ENCODE measurements at regions not wholly inside any gene's neighbourhood (a gene's known extent, or its start where the extent isn't known, plus 50 kb on each side); places are given as distances from the start of the nearest gene placed in this dataset.

- no peak overlapping the region for H3K4me3 ChIP-seq (ENCODE audit: low read depth, low read length)
- no peak for TF ChIP-seq CTCF (IDR thresholded peaks at IDR 0.05; ENCODE audit: low read depth, low read length)
- H3K36me3 ChIP-seq = no peaks in the 10 kb centered on the region
- no peaks in the 10 kb centered on the region for H3K27me3 ChIP-seq (ENCODE audit: insufficient read depth, low read depth, severe bottlenecking)
- H3K27ac ChIP-seq = no peak overlapping the region
- H3K9me3 ChIP-seq (ENCODE audit: severe bottlenecking) = no peaks in the 10 kb centered on the region
- no peak for DNase-seq
Observed at GRCh38 chr5:126248611-126249010, 174.6 kb upstream of the GRAMD2B start.

- H3K27ac ChIP-seq = no peak overlapping the region
- no peak for DNase-seq
- no peak for TF ChIP-seq CTCF (IDR thresholded peaks at IDR 0.05; ENCODE audit: low read depth, low read length)
- no peaks in the 10 kb centered on the region for H3K36me3 ChIP-seq
- no peak overlapping the region for H3K4me3 ChIP-seq (ENCODE audit: low read depth, low read length)
- no peaks in the 10 kb centered on the region for H3K27me3 ChIP-seq (ENCODE audit: insufficient read depth, low read depth, severe bottlenecking)
- H3K9me3 ChIP-seq (ENCODE audit: severe bottlenecking) = no peaks in the 10 kb centered on the region
Observed at GRCh38 chr5:126251024-126251423, 172.2 kb upstream of the GRAMD2B start.

- no peak for TF ChIP-seq CTCF (IDR thresholded peaks at IDR 0.05; ENCODE audit: low read depth, low read length)
- H3K27ac ChIP-seq = no peak overlapping the region
Observed at GRCh38 chr5:126253406-126253805, 169.8 kb upstream of the GRAMD2B start.

GRCh38 chr5:126263591-126264184 lies 159.5 kb upstream of the GRAMD2B start:
- H3K9me3 ChIP-seq (ENCODE audit: severe bottlenecking) = peaks cover 4% of the 10 kb centered on the region
- no peak for TF ChIP-seq CTCF (IDR thresholded peaks at IDR 0.05; ENCODE audit: low read depth, low read length)
- H3K36me3 ChIP-seq = no peaks in the 10 kb centered on the region
- DNase-seq = peak; percentile 65
- no peaks in the 10 kb centered on the region for H3K27me3 ChIP-seq (ENCODE audit: insufficient read depth, low read depth, severe bottlenecking)
- no peak overlapping the region for H3K4me3 ChIP-seq (ENCODE audit: low read depth, low read length)
- peak overlapping the region; percentile 43 for H3K27ac ChIP-seq

More at GRCh38 chr5:126253406-126253805, 169.8 kb upstream of the GRAMD2B start:
- no peak overlapping the region for H3K4me3 ChIP-seq (ENCODE audit: low read depth, low read length)
- no peak for DNase-seq
- no peaks in the 10 kb centered on the region for H3K27me3 ChIP-seq (ENCODE audit: insufficient read depth, low read depth, severe bottlenecking)
- H3K36me3 ChIP-seq = no peaks in the 10 kb centered on the region
- no peaks in the 10 kb centered on the region for H3K9me3 ChIP-seq (ENCODE audit: severe bottlenecking)

GRCh38 chr5:126265917-126266316 lies 157.3 kb upstream of the GRAMD2B start:
- no peaks in the 10 kb centered on the region for H3K36me3 ChIP-seq
- no peak for DNase-seq
- no peak overlapping the region for H3K4me3 ChIP-seq (ENCODE audit: low read depth, low read length)
- H3K27ac ChIP-seq = no peak overlapping the region
- peaks cover 4% of the 10 kb centered on the region for H3K9me3 ChIP-seq (ENCODE audit: severe bottlenecking)
- H3K27me3 ChIP-seq (ENCODE audit: insufficient read depth, low read depth, severe bottlenecking) = no peaks in the 10 kb centered on the region
- TF ChIP-seq CTCF (IDR thresholded peaks at IDR 0.05; ENCODE audit: low read depth, low read length) = no peak

GRCh38 chr5:126267438-126267837 lies 155.8 kb upstream of the GRAMD2B start:
- H3K27me3 ChIP-seq (ENCODE audit: insufficient read depth, low read depth, severe bottlenecking) = no peaks in the 10 kb centered on the region
- peaks cover under 1% of the 10 kb centered on the region for H3K9me3 ChIP-seq (ENCODE audit: severe bottlenecking)
- no peak for DNase-seq
- no peak overlapping the region for H3K27ac ChIP-seq
- H3K4me3 ChIP-seq (ENCODE audit: low read depth, low read length) = no peak overlapping the region
- TF ChIP-seq CTCF (IDR thresholded peaks at IDR 0.05; ENCODE audit: low read depth, low read length) = no peak
- H3K36me3 ChIP-seq = no peaks in the 10 kb centered on the region

Measured in WERI-Rb-1 (cell line).